GM19452 (cell line): ENCODE measurements at regions not wholly inside any gene's neighbourhood (a gene's known extent, or its start where the extent isn't known, plus 50 kb on each side); places are given as distances from the start of the nearest gene placed in this dataset.

ENCODE experiments used
- ATAC-seq: cut with Tn5 transposase; IDR thresholded peaks from one replicate; pipeline ENCODE4 v1.9.1; 2021; ENCODE audit not compliant: unreplicated experiment

DNA sequence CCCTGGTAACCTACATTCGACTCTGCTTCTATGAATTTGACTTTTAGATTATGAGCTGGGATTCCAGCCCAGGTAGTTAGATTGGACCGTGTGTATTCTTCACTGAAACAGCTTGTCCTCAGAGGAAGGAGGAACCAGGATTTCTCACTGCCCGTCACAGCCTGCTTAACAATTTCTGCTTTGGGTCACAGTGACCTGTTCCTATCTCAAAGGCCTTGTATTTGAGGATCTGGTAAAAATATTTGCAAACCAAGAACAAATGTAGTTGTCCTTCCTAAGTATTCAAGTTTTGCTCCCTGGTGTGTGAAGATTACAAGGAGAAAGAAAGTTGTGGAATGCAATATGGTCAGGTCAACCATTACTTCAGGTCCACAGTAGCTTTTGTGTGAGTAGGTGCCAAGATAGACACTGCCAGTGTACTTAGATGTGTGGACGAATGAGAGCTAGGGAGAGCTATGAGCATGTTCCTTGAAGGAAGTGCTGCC, 55.1 kb downstream of the KIF4B start:
- ATAC-seq = no peak

DNA sequence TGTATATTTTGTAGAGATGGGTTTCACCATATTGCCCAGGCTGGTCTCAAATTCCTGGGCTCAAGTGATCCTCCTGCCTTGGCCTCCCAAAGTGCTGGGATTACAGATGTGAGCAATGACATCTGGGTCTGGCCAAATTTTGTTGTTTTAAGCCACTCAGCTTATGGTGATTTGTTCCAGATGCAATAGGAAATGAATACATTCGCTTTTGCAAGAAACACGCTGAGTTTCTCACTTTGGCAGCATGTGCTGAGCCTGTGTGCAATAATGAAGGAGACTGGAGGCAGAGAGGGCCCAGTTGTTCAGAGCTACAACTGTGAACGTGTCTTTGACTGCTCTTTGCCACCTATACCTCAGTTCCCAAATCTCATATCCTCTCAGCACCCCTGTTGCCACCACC, 56.4 kb downstream of the KIF4B start:
- ATAC-seq = no peak

DNA sequence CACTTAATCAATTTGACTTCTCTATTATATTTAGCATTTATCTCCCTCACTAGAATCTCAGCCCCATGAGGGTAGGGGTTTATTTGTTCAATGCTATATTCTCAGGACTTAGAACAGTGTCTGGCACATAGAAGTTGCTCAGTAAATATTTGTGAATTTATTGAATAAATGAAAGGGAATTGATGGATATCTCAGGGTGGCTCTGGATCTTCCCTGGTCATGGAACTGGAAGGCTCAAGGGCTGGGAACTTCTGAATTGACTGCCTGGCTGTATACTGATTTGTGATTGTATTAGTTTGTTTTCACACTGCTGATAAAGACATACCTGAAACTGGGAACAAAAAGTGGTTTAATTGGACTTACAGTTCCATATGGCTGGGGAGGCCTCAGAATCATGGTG, 57.2 kb downstream of the KIF4B start:
- no peak for ATAC-seq

DNA sequence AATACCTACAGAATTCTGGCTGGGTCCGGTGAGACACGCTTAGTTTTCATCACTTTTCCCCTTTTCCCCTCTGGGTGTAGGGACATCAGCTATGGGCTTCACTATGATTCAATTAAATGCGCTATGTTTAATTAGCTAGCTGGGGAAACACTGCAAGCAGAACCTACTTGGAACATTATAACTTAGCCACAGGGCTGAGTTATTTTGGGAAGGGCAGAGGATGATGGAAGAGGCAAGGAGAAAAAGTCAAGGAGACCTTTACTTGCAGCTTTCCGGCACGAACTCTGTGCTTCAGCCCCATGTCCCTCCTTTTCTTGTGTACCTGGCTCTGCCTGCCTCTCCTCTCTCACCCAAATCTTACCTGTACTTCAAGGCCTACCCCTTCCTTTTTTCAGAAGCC, 62.8 kb downstream of the KIF4B start:
- no peak for ATAC-seq

DNA sequence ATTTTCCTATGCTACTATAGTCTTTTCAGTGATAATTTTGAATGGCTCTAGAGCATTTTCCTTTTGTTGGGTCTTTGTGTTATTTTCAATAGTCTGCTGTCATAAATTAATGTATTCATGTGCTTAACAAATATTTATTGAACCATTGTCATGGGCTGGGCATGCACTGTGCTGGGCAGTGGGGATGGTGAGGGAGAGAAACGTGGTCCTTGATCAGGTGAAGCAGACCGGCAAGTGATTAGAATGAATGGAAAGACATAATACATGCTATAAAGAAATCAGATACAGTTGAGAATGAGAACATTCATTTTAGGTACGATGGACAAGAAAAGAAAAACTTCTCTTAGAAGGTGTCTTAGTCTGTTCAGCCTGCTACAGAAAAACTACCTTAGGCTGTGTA, 66.1 kb downstream of the KIF4B start:
- no peak for ATAC-seq

GRCh38 chr5:155080721-155081120, 67.2 kb downstream of the KIF4B start:
- ATAC-seq = no peak

GRCh38 chr5:155081618-155082017, 68.1 kb downstream of the KIF4B start:
- no peak for ATAC-seq

- no peak for ATAC-seq
Measured at GRCh38 chr5:155082401-155082800, 68.8 kb downstream of the KIF4B start.

DNA sequence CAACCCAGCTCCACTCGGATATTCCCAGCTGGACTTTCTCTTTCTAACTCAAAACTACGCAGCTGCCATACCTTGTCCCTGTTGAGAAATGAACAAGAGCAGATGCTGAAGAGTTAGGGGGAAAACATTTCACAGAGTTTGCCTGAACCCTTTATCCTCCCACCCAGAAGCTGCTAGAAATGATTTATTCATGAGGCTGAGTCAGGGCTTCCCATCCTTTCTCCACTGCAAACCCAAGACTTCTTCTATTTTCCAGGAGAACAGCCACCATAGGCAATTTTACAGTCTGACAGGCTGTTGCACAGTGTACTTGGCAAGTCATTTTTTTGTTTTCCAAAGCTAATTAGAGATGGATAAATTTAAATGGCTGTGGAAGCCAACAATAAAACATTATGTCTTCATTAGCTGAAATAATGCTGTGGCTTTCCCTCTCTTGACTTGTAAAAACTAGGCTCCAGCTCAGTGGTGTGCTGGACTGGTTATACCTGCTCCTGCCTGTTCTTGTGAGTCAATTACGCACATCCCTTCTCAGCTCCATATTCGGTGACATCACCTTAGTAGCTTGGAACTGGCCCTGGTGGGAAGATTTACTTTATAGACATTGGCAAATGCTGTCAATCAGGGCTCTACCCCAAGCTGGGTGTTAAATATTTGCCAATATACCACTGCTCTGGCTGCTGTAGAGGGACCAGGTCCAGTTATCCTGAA, 71.9 kb downstream of the KIF4B start:
- ATAC-seq = no peak

DNA sequence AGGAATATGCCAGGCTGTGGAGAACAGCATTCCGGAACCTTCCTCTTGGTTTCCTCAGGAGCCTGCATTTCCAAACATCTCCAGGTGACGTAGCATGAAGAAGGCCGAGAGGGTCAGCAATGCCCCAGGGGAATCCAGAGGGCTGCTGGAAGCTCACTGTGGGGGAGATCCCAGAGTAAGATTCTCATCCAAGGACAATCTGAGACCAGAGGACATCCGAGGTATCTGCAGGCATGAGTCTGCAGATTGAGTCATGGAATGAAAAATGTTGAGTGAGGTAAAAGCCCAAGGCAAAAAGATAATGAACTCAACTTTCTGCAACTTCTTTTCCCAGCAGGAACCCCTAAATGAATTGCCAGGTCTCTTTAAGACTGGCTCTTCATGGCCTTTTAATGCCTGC, 73.5 kb downstream of the KIF4B start:
- ATAC-seq = no peak

- ATAC-seq = no peak
Measured at GRCh38 chr5:155088811-155089210, 75.3 kb downstream of the KIF4B start.

DNA sequence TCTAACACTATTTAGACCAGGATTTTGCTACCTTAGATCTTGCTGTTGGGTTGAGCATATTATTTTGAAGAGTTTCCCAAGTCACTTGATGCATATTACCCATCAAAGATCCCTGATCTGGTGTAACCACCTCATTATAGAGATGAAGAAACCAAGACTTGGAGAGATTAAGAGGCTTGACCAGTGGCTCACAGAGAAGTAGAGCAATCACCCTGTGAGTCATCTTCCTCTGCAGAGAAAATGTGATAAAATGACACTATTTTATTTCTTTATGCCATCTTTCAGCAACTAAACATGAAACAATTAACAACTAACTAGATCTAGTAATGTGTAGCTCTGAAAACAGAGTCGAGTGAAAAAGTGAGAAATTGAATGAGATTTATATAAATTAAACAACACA, 76.1 kb downstream of the KIF4B start:
- ATAC-seq = no peak

- no peak for ATAC-seq
Measured at GRCh38 chr5:155091063-155091648, 77.6 kb downstream of the KIF4B start.

GRCh38 chr5:155091768-155092717, 78.5 kb downstream of the KIF4B start:
- ATAC-seq = no peak

DNA sequence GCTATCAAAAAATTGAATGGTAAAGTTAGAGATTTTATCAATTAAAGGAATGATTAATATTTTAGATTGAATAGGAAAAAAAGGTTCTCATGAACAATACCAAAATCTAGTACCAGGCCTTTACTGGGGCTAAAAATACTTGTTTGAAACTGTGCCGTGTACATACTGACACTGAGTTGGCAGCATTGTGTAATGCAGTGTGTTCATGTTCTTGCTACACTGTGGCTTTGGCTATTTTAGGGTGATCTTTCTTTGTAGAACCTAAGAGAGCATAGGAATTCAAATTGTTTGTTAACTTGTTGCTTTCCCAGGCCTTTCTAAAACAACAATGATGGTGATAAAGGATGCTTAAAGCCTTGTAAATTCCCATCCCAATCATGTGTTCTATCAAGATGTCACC, 80.9 kb downstream of the KIF4B start:
- no peak for ATAC-seq

- ATAC-seq = no peak
Measured at GRCh38 chr5:155097995-155098394, 84.4 kb downstream of the KIF4B start.

GRCh38 chr5:155098433-155098832, 84.9 kb downstream of the KIF4B start:
- no peak for ATAC-seq

DNA sequence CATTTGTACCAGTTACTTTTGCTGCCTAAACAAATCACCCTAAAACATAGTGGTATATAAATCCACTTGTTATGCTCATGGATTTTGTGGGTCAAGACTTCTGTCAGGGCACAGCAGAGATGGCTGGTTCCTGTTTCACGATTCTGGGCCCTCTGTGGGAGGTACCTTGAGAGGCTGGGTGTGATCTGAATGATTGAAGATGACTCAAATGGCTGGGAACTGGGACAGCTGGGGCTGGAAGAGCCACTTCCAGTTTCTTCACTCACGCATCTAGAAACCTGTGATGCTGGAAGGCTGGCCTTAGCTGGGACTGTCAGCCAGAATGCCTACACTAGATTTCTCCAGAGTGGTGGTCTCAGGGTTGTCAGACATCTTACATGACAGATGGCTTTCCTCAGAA, 88.1 kb downstream of the KIF4B start:
- ATAC-seq = no peak

DNA sequence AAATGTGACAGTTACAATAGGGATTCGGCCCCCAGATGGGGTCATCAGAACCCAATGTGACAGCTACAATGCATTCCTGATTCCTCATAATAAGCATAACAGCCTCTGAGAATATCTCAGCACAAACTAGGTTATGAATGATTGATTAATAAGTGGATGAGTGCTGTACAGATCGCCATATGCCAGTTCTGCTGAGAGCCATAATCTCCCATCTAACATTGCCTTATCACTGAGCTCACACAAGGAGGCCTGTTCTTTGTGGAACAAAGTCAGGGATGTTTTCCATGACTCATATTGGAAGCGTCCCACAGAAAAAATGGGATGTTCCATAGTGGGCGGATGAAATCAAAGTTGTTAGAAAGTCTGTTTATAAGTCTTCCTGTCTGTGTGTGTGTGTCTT, 89.6 kb downstream of the KIF4B start:
- ATAC-seq = no peak

- ATAC-seq = no peak
Measured at GRCh38 chr5:155104441-155104840, 90.9 kb downstream of the KIF4B start.

- ATAC-seq = no peak
Measured at GRCh38 chr5:155106221-155106620, 92.7 kb downstream of the KIF4B start.

DNA sequence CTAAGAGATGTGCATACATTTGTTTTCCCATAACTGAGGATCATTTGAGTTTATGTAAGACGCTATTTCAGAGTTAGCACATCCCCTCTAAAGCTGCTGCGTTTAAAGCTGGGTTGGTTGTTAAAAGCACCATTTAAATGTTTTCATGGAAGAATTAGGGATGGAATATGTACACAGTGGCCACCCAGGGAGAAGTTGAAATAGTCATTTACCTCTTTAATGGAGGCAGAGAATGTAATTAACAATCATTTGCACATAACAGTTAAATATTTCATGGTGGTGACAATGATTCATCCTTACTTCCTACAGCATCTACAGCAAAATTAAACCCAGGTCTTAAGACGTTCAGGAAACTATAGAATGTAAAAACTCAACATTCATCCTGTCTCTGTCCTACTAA, 100.3 kb downstream of the KIF4B start:
- no peak for ATAC-seq
